Hepatic stellate cell (primary cell): ENCODE measurements at regions not wholly inside any gene's neighbourhood (a gene's known extent, or its start where the extent isn't known, plus 50 kb on each side); places are given as distances from the start of the nearest gene placed in this dataset.

Experiments used
- DNase-seq: peaks from one replicate; pipeline ENCODE4 v3.0.0; 2011; ENCODE audit warnings: low spot score

- no peak for DNase-seq
These were observed 408.2 kb upstream of the TLE4 start for GRCh38 chr9:79163544-79163943.

GRCh38 chr9:79164406-79164805, 407.4 kb upstream of the TLE4 start:
- no peak for DNase-seq

GRCh38 chr9:79165020-79165780, 406.6 kb upstream of the TLE4 start:
- no peak for DNase-seq

GRCh38 chr9:79166005-79166404, 405.8 kb upstream of the TLE4 start:
- no peak for DNase-seq

GRCh38 chr9:79170643-79171042, 401.1 kb upstream of the TLE4 start:
- no peak for DNase-seq

- no peak for DNase-seq
These were observed 397.8 kb upstream of the TLE4 start for GRCh38 chr9:79173932-79174331.

- DNase-seq = peak; percentile 32
These were observed 395.6 kb upstream of the TLE4 start for GRCh38 chr9:79176014-79176697.

- no peak for DNase-seq
These were observed 386.9 kb upstream of the TLE4 start for GRCh38 chr9:79184831-79185230.

GRCh38 chr9:79185866-79186265, 385.9 kb upstream of the TLE4 start:
- no peak for DNase-seq

- DNase-seq = peak; percentile 56
These were observed 382.2 kb upstream of the TLE4 start for GRCh38 chr9:79189511-79189924.

GRCh38 chr9:79193001-79193400, 378.8 kb upstream of the TLE4 start:
- DNase-seq = no peak

GRCh38 chr9:79193501-79194223, 378.1 kb upstream of the TLE4 start:
- no peak for DNase-seq

- DNase-seq = peak; percentile 39
These were observed 375.9 kb upstream of the TLE4 start for GRCh38 chr9:79195879-79196278.

GRCh38 chr9:79196606-79197005, 375.2 kb upstream of the TLE4 start:
- no peak for DNase-seq

GRCh38 chr9:79200336-79200735, 371.4 kb upstream of the TLE4 start:
- DNase-seq = no peak

GRCh38 chr9:79201636-79202035, 370.1 kb upstream of the TLE4 start:
- no peak for DNase-seq

- no peak for DNase-seq
These were observed 362.9 kb upstream of the TLE4 start for GRCh38 chr9:79208791-79209396.

- no peak for DNase-seq
These were observed 361.1 kb upstream of the TLE4 start for GRCh38 chr9:79210541-79211243.

- DNase-seq = no peak
These were observed 358.2 kb upstream of the TLE4 start for GRCh38 chr9:79213417-79214125.

GRCh38 chr9:79215821-79216220, 355.9 kb upstream of the TLE4 start:
- DNase-seq = no peak

- no peak for DNase-seq
These were observed 351.5 kb upstream of the TLE4 start for GRCh38 chr9:79220251-79220650.
